Pons (tissue), 1 donor: ENCODE measurements at regions not wholly inside any gene's neighbourhood (a gene's known extent, or its start where the extent isn't known, plus 50 kb on each side); places are given as distances from the start of the nearest gene placed in this dataset.
"Not testable (repeated sequence)": the region's sequence is repeated elsewhere in the genome, so short reads cannot be mapped to it uniquely, and the experiment has no call there.

ENCODE experiments used
- DNase-seq: peaks from one replicate; pipeline ENCODE4 v3.0.0-alpha.2; 2016; ENCODE audit warnings: low spot score

DNA sequence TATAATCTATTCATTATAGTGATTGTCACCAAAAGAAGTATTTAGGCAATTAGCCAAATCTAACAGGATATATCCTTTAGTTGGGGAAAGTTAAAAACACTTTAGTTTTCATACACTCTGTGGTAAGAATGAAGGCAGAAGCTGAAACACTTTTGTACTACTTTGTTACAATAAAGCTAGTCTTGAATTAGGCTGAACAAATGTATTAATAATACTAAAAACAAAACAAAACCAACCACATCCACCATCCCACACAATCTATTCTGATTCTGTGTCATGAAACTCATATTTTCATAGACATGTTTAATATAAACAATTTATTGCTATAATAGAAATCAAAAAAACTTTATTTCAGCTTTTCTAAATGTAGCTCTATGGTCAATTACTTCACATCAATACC, 508.8 kb downstream of the ZEB2 start:
- no peak for DNase-seq

- no peak for DNase-seq
Measured at GRCh38 chr2:144010096-144010836, 509.7 kb downstream of the ZEB2 start.

GRCh38 chr2:144006139-144006538, 513.8 kb downstream of the ZEB2 start:
- no peak for DNase-seq

- DNase-seq = no peak
Measured at GRCh38 chr2:144004742-144005141, 515.2 kb downstream of the ZEB2 start.

- no peak for DNase-seq
Measured at GRCh38 chr2:144003460-144004075, 516.4 kb downstream of the ZEB2 start.

DNA sequence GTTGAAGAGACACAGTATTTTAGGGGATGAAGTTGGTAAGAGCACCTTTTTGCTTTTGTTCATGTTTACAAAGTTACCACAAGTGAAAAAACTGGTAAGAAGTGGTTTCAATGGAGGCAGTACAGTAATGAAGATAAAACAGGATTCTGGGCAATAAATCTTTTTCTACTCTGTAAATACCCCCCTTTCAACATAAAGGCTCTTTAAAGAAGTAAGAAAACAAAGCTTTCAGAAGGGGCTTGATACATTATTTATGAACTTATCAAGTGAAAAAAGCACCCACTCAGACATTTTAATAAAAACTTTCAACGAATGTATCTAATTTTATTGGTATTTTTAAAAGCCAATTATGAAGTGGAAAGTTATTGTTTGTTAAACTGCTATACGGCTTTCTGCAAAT, 522.9 kb downstream of the ZEB2 start:
- no peak for DNase-seq

- no peak for DNase-seq
Measured at GRCh38 chr2:143994961-143995360, 525.0 kb downstream of the ZEB2 start.

GRCh38 chr2:143991596-143991995, 528.3 kb downstream of the ZEB2 start:
- DNase-seq = not testable (repeated sequence)

DNA sequence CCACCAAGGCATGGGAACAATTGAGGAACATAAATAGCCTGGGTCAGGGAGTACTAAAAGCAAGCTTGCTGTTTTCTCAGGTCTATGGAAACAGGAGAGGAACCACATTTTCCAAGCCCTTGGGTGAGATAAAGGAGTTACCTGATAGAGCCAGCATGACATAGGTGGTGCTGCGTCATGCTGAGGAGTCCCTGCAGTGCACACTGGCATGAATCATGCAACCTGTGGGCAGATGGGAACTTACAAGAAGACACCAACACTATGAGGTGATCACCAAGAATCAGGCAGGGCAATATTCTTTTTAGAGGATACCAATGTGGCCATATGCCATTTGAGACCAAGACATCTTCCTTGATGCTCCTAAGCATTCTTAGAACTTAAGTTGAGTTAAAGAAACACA, 531.8 kb downstream of the ZEB2 start:
- DNase-seq = no peak

GRCh38 chr2:143981428-143981827, 538.5 kb downstream of the ZEB2 start:
- no peak for DNase-seq

DNA sequence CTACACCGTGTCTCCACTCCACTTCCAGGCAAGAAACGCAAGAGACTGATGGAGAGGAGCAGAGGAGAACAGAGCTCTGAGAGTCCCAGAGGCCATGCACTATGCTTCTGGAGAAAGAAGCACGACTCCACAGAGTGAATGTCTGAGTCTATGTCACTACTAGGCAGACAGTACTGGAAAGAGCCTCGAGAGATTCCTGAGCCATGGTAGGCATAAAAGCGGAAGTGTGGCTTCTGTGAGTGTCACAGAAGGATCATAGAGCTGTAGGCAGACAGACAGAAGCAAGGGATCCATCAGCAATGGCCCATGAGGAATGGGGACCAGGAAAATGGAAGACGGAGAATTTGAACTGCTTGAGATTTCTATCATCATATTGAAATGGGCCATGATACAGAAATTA, 542.6 kb downstream of the ZEB2 start:
- no peak for DNase-seq

GRCh38 chr2:143975216-143975615, 544.7 kb downstream of the ZEB2 start:
- DNase-seq = no peak

DNA sequence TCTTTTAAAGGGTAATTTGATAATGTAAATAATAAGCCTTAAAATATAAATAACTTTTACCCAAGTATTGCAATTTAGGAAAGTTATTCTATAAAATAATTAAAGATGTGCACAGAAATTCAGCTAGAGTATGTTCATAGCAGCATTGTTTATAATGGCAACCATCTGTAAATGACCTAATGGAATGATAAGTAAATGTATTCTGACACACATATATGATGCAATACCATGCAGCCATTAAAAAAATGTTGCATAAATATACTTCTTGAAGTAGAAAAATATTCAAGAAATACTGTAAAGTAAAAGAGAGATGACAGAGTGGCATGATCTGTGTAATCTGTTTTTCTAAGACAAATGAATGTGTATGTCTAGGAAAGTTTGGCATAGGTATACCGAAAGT, 545.7 kb downstream of the ZEB2 start:
- no peak for DNase-seq

GRCh38 chr2:143968860-143969259, 551.1 kb downstream of the ZEB2 start:
- DNase-seq = no peak

DNA sequence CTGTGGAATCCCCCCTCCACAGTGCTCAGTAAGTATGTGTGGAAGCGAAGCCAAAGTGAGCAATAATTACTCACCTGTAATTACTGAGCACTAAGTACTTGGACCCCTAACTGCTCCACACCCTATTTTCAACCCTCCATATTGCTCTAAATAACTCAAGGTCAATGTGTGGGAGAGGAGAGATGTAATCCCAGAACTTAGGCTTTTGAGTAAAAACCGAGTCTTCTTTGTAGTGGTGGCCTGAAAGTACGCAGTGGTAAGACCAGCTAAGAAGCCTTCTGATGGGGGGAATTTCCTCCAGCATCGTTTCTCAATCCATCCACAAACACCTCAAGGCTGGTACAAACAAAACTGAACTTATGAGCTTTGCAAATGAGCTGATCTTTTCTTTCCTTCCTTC, 551.6 kb downstream of the ZEB2 start:
- DNase-seq = no peak

DNA sequence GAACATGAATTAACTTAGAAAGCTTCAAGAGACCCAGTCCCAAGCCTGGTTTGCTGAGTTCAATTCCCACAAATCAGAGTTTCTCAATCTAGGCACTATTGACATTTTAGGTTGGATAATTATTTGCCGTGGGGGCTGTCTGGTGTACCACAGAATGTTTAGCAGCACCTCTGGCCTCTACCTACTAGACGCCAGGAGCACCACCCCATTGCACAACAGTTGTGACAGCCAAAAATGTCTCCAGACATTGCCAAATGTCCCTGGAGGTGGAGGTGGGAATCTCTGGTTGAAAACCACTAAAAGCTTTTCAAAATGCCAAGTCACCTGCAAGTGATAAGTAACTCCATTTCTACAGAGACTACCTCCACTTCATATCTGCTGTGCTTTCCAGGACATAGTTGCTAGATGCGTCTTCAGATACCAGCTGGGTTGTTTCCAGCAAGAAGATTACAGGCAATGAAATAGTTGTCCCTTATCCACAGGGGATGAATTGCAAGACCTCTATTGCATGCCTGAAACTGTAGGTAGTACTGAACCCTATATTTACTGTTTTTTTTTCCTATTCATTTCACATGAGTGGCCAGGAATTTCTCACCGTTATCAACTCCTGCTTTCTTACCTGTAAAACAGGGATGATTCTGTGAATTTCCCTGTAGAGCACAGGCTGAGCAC, 554.3 kb downstream of the ZEB2 start:
- DNase-seq = no peak

- DNase-seq = no peak
Measured at GRCh38 chr2:143964891-143965290, 555.0 kb downstream of the ZEB2 start.

DNA sequence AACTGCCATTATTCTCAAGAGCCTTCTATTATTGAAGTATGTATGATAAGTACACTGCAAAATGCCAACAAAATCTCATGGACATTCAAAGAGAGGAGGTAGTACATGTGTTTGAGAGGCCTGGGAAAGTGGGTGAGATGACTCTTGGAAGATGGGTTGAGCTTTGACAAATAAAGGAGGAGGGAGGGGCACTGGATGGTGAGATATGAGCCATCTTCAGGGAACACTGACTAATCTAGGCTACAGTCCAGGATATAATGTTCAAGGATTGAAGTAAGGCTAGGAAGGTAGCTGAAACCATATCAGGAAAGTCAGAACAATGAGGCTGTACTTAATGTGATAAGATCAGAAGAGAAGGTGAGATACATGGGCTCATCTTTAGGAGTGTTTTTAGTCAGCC, 559.7 kb downstream of the ZEB2 start:
- DNase-seq = no peak

DNA sequence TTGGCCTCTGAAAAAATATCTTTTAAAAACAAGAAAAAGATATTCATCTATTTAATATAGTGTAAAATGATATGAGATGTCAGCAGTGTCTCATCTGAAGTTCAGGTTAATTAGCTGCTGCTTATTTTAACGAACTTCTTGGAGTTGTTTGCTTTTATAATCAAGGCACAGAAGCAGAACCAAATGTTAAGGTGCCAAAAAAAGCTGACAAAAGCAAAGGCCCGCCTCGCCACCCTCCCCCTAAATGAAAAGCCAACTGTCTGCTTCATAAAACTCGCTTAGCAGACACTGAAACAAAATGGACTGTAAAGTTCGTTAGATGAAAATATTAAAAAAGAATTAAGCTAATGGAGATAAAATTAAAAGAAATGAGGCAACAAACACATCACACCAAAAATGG, 562.6 kb downstream of the ZEB2 start:
- DNase-seq = no peak

DNA sequence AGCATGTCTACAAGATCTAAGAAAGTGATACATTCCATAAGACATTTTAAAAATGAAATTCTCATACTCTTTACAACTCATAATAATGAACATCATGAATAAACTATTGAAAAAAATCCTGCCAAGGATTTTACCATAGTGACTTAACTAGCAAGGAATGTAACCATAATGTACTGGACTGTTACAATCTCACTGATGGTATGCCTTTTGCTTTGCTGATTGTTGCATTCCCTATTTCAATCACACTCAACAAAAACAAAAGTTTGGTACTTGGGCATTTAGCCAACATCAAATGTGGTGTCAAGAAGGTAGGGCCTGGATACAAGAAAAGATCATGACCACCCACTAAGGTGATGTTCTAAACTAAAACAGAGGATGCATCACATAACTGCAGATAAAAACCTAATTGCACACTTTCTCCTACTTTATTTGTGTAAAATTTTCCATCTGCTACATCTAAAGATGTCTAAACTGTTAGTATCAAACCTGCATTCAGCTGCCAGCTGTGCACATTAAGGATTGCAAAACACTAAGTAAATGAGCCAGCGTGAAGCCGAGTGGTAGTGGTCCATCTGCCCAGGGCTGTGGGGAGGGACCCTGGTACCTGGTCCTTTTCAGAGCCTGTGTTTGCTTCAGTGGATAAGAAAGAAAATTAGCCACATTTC, 564.4 kb downstream of the ZEB2 start:
- DNase-seq = no peak

GRCh38 chr2:143954844-143955243, 565.1 kb downstream of the ZEB2 start:
- DNase-seq = no peak

DNA sequence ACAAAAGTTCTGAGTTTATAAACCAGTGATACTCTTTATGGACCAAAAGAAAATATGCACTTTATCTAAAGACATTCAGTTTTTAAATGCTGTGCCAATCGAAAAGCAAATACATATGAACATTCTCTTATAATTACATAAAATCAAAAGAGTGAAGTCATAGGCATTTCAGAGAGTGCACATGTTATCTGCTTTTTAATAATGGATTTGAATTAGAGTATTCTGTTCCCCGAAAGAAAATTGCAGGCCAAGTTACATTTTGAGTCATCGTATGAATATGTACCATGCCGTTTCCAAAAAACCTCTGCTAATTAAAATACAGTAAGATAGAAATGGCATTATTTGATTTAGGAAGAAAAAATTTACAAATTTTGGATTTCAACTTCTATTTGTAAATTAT, 565.7 kb downstream of the ZEB2 start:
- DNase-seq = no peak

- no peak for DNase-seq
Measured at GRCh38 chr2:143953451-143954030, 566.4 kb downstream of the ZEB2 start.
